Kidney epithelial cell (primary cell): ENCODE measurements at regions not wholly inside any gene's neighbourhood (a gene's known extent, or its start where the extent isn't known, plus 50 kb on each side); places are given as distances from the start of the nearest gene placed in this dataset.

Source experiments
- DNase-seq: peaks from one replicate; pipeline ENCODE4 v3.0.0-alpha.2; 2010; ENCODE audit warnings: low read depth
- H3K27me3 ChIP-seq: 2 replicates; pipeline ENCODE4 v1.6.0; 2011; ENCODE audit warnings: low read length; ENCODE audit not compliant: control insufficient read depth, insufficient read depth
- H3K36me3 ChIP-seq: 2 replicates; pipeline ENCODE4 v1.5.1; 2011; ENCODE audit warnings: low read length; ENCODE audit not compliant: control insufficient read depth, insufficient read depth
- H3K4me3 ChIP-seq: 2 replicates; pipeline ENCODE4 v1.5.1; 2011; ENCODE audit warnings: low read depth, mild to moderate bottlenecking, control low read depth, low read length
- TF ChIP-seq, protein P1 (sequence below): IDR thresholded peaks from 2 replicates; pipeline ENCODE4 v1.5.1; 2011; ENCODE audit warnings: mild to moderate bottlenecking, moderate library complexity, low read length, control low read depth, inconsistent platforms; ENCODE audit not compliant: insufficient read depth, poor library complexity, severe bottlenecking

DNA sequence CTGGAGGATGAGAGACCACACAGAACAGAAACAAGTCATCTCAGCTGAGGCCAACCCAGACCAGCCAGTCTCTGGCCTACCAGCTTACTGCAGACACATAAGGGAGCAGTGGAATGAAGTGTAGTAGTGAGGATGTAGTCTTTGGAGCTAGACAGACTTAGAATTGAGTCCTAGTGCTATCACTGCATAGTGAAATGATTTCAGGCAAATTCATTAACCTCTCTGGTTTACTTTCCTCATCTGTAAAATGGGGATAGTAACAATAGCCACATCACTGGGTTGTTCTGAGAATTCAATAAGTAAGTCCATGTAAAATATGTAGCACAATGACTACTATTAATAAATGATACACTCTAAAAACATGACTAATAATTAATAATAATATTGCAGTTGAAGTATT, 383.8 kb downstream of the DLEU7 start:
- TF ChIP-seq, protein P1, sequence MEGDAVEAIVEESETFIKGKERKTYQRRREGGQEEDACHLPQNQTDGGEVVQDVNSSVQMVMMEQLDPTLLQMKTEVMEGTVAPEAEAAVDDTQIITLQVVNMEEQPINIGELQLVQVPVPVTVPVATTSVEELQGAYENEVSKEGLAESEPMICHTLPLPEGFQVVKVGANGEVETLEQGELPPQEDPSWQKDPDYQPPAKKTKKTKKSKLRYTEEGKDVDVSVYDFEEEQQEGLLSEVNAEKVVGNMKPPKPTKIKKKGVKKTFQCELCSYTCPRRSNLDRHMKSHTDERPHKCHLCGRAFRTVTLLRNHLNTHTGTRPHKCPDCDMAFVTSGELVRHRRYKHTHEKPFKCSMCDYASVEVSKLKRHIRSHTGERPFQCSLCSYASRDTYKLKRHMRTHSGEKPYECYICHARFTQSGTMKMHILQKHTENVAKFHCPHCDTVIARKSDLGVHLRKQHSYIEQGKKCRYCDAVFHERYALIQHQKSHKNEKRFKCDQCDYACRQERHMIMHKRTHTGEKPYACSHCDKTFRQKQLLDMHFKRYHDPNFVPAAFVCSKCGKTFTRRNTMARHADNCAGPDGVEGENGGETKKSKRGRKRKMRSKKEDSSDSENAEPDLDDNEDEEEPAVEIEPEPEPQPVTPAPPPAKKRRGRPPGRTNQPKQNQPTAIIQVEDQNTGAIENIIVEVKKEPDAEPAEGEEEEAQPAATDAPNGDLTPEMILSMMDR: no peak
- no peak overlapping the region for H3K4me3 ChIP-seq
- H3K27me3 ChIP-seq: no peaks in the 10 kb centered on the region
- DNase-seq: no peak
- H3K36me3 ChIP-seq: no peaks in the 10 kb centered on the region

DNA sequence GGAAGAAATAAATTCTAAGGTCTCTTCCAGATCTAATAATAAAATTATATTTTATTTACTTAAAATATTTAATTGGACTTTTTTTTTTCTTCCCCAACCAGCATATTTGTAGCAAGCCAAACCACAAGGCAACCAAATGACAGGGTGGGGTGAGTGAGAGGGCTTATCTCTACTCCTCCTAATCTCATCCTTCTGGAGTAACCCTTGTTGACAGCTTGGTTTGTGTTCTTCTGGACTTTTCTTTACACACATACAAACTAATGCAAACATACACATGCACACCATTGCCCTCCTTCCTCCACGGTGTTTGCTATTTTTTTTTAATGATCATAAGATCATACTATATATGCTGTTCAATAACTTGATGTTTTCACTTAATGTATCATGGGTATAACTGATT, 383.1 kb downstream of the DLEU7 start:
- TF ChIP-seq, protein P1: no peak
- Histone ChIP-seq H3K36me3 (no peaks in the 10 kb centered on the region), H3K4me3 (no peak overlapping the region), H3K27me3 (no peaks in the 10 kb centered on the region)
- DNase-seq: no peak

DNA sequence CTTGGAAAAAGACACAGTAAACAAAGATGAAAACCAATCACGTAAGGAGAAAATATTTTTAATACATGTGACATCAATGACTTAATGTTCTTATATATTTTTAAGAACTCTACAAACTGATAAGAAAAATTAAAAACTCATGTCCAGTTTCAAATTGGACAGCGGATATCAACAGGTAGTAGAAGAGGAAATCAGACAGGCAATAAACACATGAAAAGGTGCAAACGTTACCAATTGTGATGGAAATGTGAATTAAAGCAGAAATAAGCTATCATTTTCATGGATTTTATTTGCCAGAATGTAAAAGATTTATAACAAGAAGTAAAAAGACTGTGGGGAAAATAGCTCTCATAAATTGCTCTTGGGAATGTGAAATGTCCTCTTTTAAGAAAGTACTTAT, 382.3 kb downstream of the DLEU7 start:
- no peak for DNase-seq
- no peaks in the 10 kb centered on the region for H3K27me3 ChIP-seq
- TF ChIP-seq, protein P1: no peak
- no peaks in the 10 kb centered on the region for H3K36me3 ChIP-seq
- H3K4me3 ChIP-seq: no peak overlapping the region

DNA sequence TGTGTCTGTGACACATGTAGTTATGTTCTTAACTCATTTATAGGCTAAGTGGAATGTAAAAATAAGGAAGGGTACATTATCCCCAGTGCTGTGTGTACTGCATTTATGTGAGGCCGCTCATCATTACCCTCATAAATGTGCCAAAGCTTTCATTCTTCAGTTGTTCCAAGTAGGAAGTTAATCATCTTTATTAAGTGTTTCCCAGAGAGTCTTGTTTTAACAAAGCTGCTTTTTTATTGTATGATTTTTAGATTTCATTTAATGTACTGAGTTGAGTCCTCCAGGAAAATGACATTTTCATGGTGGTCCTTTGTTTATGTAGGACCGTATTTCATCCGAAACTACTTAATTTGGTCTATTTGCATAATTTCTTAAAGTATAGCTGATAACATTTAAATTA, 379.8 kb downstream of the DLEU7 start:
- Histone ChIP-seq H3K4me3 (no peak overlapping the region), H3K27me3 (no peaks in the 10 kb centered on the region), H3K36me3 (no peaks in the 10 kb centered on the region)
- TF ChIP-seq, protein P1: no peak
- no peak for DNase-seq

DNA sequence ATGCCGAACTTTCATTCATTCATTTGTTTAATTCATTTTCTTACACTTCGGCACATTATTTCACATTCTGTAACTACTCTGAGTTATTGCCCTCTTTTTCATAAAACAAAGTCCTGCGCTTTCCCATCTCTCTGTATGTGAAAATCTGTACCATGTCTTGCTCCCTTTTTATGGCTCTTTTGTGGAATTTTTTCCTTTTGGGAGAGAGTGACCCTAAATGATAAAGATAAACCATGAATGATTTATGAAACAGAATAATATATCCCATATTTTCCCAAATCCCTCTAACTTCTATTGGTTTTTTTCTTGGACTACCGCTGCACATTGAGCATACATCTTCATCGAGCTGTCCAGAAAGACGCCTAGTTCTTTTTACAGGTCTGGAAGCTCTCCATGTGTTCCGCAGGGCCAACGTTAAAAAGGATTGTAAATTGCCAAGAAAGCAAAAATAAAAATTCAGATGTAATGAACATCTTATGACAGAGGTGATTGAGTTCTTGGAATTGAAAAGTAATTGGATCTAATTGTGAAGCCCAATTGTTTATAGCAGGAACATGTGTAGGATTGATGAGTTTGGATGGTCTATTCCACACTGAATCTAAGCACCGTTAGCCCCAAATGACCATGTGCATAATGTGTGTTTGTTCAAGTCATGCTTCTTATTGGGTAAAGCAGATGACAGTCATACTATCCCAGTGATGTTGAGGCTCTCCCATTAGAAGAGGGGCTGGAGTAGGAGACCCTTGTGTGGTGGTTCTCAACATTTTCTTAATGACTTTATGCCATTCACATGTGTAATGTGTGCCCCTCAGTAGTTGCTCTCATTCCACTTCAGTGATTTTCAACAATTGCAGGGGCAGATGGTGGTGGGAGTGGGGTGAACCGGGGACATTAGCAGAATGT, 378.9 kb downstream of the DLEU7 start:
- Histone ChIP-seq H3K4me3 (no peak overlapping the region), H3K27me3 (no peaks in the 10 kb centered on the region), H3K36me3 (no peaks in the 10 kb centered on the region)
- TF ChIP-seq, protein P1: no peak
- no peak for DNase-seq

DNA sequence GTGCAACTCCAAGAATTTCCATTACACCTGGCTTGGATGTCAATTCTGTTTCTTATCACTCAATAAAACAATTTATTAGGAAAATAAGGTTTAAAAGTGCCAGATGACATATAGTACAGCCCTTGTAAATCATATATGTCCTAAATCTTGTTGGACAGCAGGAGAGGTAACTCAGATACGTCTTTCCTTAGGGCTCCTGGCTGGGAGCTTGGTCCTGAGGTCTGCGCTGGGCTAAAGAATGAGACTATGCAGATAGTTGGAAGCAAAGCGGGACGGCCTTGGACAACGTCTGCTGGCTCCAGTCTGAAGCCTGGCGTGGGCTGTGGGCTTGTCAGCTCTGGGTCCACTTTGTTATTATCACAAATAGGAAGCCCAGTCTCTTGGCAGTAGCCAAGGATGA, 377.0 kb downstream of the DLEU7 start:
- H3K4me3 ChIP-seq: no peak overlapping the region
- H3K36me3 ChIP-seq: no peaks in the 10 kb centered on the region
- no peak for DNase-seq
- TF ChIP-seq, protein P1: no peak
- no peaks in the 10 kb centered on the region for H3K27me3 ChIP-seq
